ENCODE measurements at regions not wholly inside any gene's neighbourhood (a gene's known extent, or its start where the extent isn't known, plus 50 kb on each side); places are given as distances from the start of the nearest gene placed in this dataset.

- TF ChIP-seq CTCF (conservative IDR thresholded peaks at IDR 0.05; ENCODE audit: low read depth, low read length) (no peak), EZH2phosphoT487 (IDR thresholded peaks at IDR 0.05; ENCODE audit: borderline replicate concordance, low read length) (no peak)
Observed at GRCh38 chr2:145007960-145008263, 488.0 kb upstream of the ZEB2 start.

All from PC-3 (cell line).